ENCODE measurements at regions not wholly inside any gene's neighbourhood (a gene's known extent, or its start where the extent isn't known, plus 50 kb on each side); places are given as distances from the start of the nearest gene placed in this dataset.

DNA sequence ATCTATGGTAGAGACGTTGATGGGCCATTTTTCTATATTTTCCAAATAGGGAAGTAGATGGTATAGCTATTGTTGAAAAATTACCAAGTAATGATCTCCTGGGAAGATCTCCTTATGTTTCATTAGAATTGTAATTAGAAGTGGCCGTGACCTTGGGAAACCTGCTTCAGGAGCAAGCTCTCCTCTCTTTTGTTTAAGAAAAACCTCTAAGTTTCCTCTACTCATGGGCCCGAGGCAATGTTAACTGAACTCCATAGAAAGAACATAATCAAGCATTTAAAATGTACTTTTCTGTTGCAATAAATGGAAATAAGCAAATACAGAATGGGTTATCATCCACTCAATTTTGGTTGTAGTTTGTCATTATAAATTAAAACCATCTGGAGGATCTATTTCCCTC is 511.2 kb upstream of the MDFIC2 start:
- TF ChIP-seq, protein P1, sequence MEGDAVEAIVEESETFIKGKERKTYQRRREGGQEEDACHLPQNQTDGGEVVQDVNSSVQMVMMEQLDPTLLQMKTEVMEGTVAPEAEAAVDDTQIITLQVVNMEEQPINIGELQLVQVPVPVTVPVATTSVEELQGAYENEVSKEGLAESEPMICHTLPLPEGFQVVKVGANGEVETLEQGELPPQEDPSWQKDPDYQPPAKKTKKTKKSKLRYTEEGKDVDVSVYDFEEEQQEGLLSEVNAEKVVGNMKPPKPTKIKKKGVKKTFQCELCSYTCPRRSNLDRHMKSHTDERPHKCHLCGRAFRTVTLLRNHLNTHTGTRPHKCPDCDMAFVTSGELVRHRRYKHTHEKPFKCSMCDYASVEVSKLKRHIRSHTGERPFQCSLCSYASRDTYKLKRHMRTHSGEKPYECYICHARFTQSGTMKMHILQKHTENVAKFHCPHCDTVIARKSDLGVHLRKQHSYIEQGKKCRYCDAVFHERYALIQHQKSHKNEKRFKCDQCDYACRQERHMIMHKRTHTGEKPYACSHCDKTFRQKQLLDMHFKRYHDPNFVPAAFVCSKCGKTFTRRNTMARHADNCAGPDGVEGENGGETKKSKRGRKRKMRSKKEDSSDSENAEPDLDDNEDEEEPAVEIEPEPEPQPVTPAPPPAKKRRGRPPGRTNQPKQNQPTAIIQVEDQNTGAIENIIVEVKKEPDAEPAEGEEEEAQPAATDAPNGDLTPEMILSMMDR (IDR thresholded peaks at IDR 0.05 in 4 of 5, conservative IDR thresholded peaks at IDR 0.05 in 1 of 5), result no peak
- no peak for TF ChIP-seq POLR2A (IDR thresholded peaks at IDR 0.05)

Data from gastrocnemius medialis (tissue), 4 donors.